ENCODE measurements at regions not wholly inside any gene's neighbourhood (a gene's known extent, or its start where the extent isn't known, plus 50 kb on each side); places are given as distances from the start of the nearest gene placed in this dataset.

- H4K20me1 ChIP-seq (ENCODE audit: insufficient read depth, low read length), result no peaks in the 10 kb centered on the region
- FAIRE-seq (no peak), DNase-seq (ENCODE audit: low spot score) (no peak), ATAC-seq (no peak)
- no TSS peak for BruUV-seq (replicated peaks)
- no peak overlapping the region for H3K4me3 ChIP-seq (replicated peaks in 1 of 3; ENCODE audit: insufficient read depth in 1 of 3, low read depth in 2 of 3, low read length in 3 of 3)
- H3K27me3 ChIP-seq (ENCODE audit: control insufficient read depth in 1 of 2, insufficient read depth in 2 of 2, low read length in 2 of 2), result no peaks in the 10 kb centered on the region
- H3K27ac ChIP-seq (ENCODE audit: extremely low read length, insufficient read depth, low read length), result no peak overlapping the region
- no peak overlapping the region for H2AFZ ChIP-seq (ENCODE audit: low read length)
- H3K9ac ChIP-seq (ENCODE audit: insufficient read depth, low read depth, low read length), result no peak overlapping the region
- under 1% methylated on average over 2 of the region's 2 CpGs for WGBS (ENCODE audit: low lambda C conversion rate)
- intact Hi-C loops (cut with micrococcal nuclease; ENCODE audit: unreplicated experiment) (no loop called here), in situ Hi-C loops (cut with HindIII; ENCODE audit: extremely low pct_ligation_motif_present, low pct_unique_long_range_greater_than_20kb) (no loop called here)
- H3K9me3 ChIP-seq (ENCODE audit: low read length), result no peaks in the 10 kb centered on the region
- CTCF ChIA-PET (ENCODE audit: low intra/inter-chr PET ratio, low total read pairs), result no interaction called here
- H3K4me2 ChIP-seq (ENCODE audit: low read depth, low read length), result no peak overlapping the region
- no peaks in the 10 kb centered on the region for H3K79me2 ChIP-seq (ENCODE audit: insufficient read depth, low read length)
- POLR2A ChIA-PET, result no interaction called here
- H3K36me3 ChIP-seq (replicated peaks in 1 of 2; ENCODE audit: control insufficient read depth in 1 of 2, insufficient read depth in 2 of 2, low read length in 2 of 2), result no peaks in the 10 kb centered on the region
- TF ChIP-seq ZNF317 (CRISPR knock-in tag; IDR thresholded peaks at IDR 0.05), result no peak
- no peak for TF ChIP-seq HNF4A (CRISPR knock-in tag; IDR thresholded peaks at IDR 0.05)
- no peak for TF ChIP-seq SNAPC2 (CRISPR knock-in tag; IDR thresholded peaks at IDR 0.05)
- no peak for TF ChIP-seq ZNF775 (CRISPR knock-in tag; IDR thresholded peaks at IDR 0.05; ENCODE audit: borderline replicate concordance)
- no peak for TF ChIP-seq HOXA9 (CRISPR knock-in tag; IDR thresholded peaks at IDR 0.05; ENCODE audit: borderline replicate concordance)
- H3K4me1 ChIP-seq (ENCODE audit: insufficient read depth, low read length), result no peaks in the 10 kb centered on the region
Observed at GRCh38 chr6:119683671-119684070, 334.1 kb upstream of the MAN1A1 start.

- Histone ChIP-seq H3K4me2 (ENCODE audit: low read depth, low read length) (no peak overlapping the region), H3K4me1 (ENCODE audit: insufficient read depth, low read length) (no peaks in the 10 kb centered on the region), H3K9ac (ENCODE audit: insufficient read depth, low read depth, low read length) (no peak overlapping the region), H4K20me1 (ENCODE audit: insufficient read depth, low read length) (no peaks in the 10 kb centered on the region), H3K27me3 (ENCODE audit: control insufficient read depth in 1 of 2, insufficient read depth in 2 of 2, low read length in 2 of 2) (no peaks in the 10 kb centered on the region), H3K79me2 (ENCODE audit: insufficient read depth, low read length) (no peaks in the 10 kb centered on the region), H3K27ac (ENCODE audit: extremely low read length, insufficient read depth, low read length) (no peak overlapping the region), H3K9me3 (ENCODE audit: low read length) (no peaks in the 10 kb centered on the region), H2AFZ (ENCODE audit: low read length) (no peak overlapping the region), H3K4me3 (replicated peaks in 1 of 3; ENCODE audit: insufficient read depth in 1 of 3, low read depth in 2 of 3, low read length in 3 of 3) (no peak overlapping the region), H3K36me3 (replicated peaks in 1 of 2; ENCODE audit: control insufficient read depth in 1 of 2, insufficient read depth in 2 of 2, low read length in 2 of 2) (no peaks in the 10 kb centered on the region)
- in situ Hi-C loops (cut with HindIII; ENCODE audit: extremely low pct_ligation_motif_present, low pct_unique_long_range_greater_than_20kb), result no loop called here
- CTCF ChIA-PET (ENCODE audit: low intra/inter-chr PET ratio, low total read pairs), result no interaction called here
- intact Hi-C loops (cut with micrococcal nuclease; ENCODE audit: unreplicated experiment), result no loop called here
- ATAC-seq (no peak), FAIRE-seq (no peak), DNase-seq (ENCODE audit: low spot score) (no peak)
- no TSS peak for BruUV-seq (replicated peaks)
- POLR2A ChIA-PET, result no interaction called here
- WGBS (ENCODE audit: low lambda C conversion rate), result 8% methylated on average over 2 of the region's 2 CpGs
- TF ChIP-seq ZHX1 (CRISPR knock-in tag; IDR thresholded peaks at IDR 0.05; ENCODE audit: low read depth) (no peak), PCBP1 (IDR thresholded peaks at IDR 0.05; ENCODE audit: borderline replicate concordance, low read depth, low read length) (no peak), ZSCAN30 (CRISPR knock-in tag; IDR thresholded peaks at IDR 0.05) (no peak), HNF1B (CRISPR knock-in tag; IDR thresholded peaks at IDR 0.05) (no peak), POLR2G (IDR thresholded peaks at IDR 0.05; ENCODE audit: low read depth, low read length) (no peak), ZNF747 (CRISPR knock-in tag; IDR thresholded peaks at IDR 0.05; ENCODE audit: borderline replicate concordance) (no peak), ZNF614 (CRISPR knock-in tag; IDR thresholded peaks at IDR 0.05; ENCODE audit: borderline replicate concordance) (no peak), HHEX (CRISPR knock-in tag; IDR thresholded peaks at IDR 0.05) (no peak), YY1 (IDR thresholded peaks at IDR 0.05; ENCODE audit: insufficient read depth, insufficient replicate concordance, low read depth, low read length) (no peak), SRSF4 (IDR thresholded peaks at IDR 0.05; ENCODE audit: low read depth, low read length, poor library complexity, severe bottlenecking) (no peak), ZNF124 (CRISPR knock-in tag; IDR thresholded peaks at IDR 0.05) (no peak), ZNF205 (CRISPR knock-in tag; IDR thresholded peaks at IDR 0.05) (no peak)
Observed at GRCh38 chr6:119683031-119683430, 333.5 kb upstream of the MAN1A1 start.
